SK-N-SH (cell line): ENCODE measurements at regions not wholly inside any gene's neighbourhood (a gene's known extent, or its start where the extent isn't known, plus 50 kb on each side); places are given as distances from the start of the nearest gene placed in this dataset.

Experiments
- CTCF ChIA-PET: fragments of 300-600, 350-600 bp; formaldehyde crosslinking; extraction: SDS; loops from one replicate; lab custom pipeline; 2021; lab: Yijun Ruan, JAX
- POLR2A ChIA-PET: fragments of 350-600 bp; sonication (Branson Sonifier 250); formaldehyde crosslinking; extraction: SDS; loops from one replicate; lab custom pipeline; 2020; ENCODE audit warnings: antibody characterized with exemption, inconsistent platforms; lab: Yijun Ruan, JAX
- DNase-seq: peaks from one replicate; pipeline ENCODE4 v3.0.0; 2012
- H2AFZ ChIP-seq: fragments of 200-600 bp; sonication (generic); 2 replicates; pipeline ENCODE4 v1.8.1; 2016; ENCODE audit warnings: antibody characterized with exemption, mild to moderate bottlenecking, low read depth
- H3F3A ChIP-seq: fragments of 200-600 bp; sonication (generic); replicated peaks from 2 replicates; pipeline ENCODE3; 2016; ENCODE audit warnings: antibody characterized with exemption, mild to moderate bottlenecking; ENCODE audit not compliant: insufficient read depth
- H3K27ac ChIP-seq, 2 experiments: fragments of 200-500 bp in 1 of 2; fragments of 200-600 bp in 1 of 2; sonication (Bioruptor generic) in 1 of 2; sonication (generic), shearing (Covaris generic) in 1 of 2; 2 replicates each; pipeline versions ENCODE4 v1.5.1 to v1.6.1; 2014 to 2016; ENCODE audit warnings: low read depth in 2 of 2, inconsistent platforms in 1 of 2, low read length in 1 of 2, mild to moderate bottlenecking in 1 of 2, mixed read lengths in 1 of 2
- H3K27me3 ChIP-seq: fragments of 200-600 bp; sonication (generic), shearing (Covaris generic); 2 replicates; pipeline ENCODE4 v1.6.1; 2016; ENCODE audit warnings: mixed run types; ENCODE audit not compliant: insufficient read depth
- H3K36me3 ChIP-seq, 2 experiments: fragments of 200-500 bp in 1 of 2; fragments of 200-600 bp in 1 of 2; sonication (Bioruptor generic) in 1 of 2; sonication (generic) in 1 of 2; replicated peaks in 1 of 2; 2 replicates each; pipeline versions ENCODE3 to v1.5.1; 2014 to 2016; ENCODE audit warnings: low read length in 1 of 2, mild to moderate bottlenecking in 1 of 2; ENCODE audit not compliant: insufficient read depth in 2 of 2, control insufficient read depth in 1 of 2
- H3K4me1 ChIP-seq, 2 experiments: fragments of 200-500 bp in 1 of 2; fragments of 200-600 bp in 1 of 2; sonication (Bioruptor generic) in 1 of 2; sonication (generic), shearing (Covaris generic) in 1 of 2; 2 replicates each; pipeline versions ENCODE4 v1.5.1 to v1.6.1; 2014 to 2016; ENCODE audit warnings: low read depth in 1 of 2, low read length in 1 of 2, mixed run types in 1 of 2; ENCODE audit not compliant: insufficient read depth in 2 of 2, control insufficient read depth in 1 of 2
- H3K4me2 ChIP-seq: fragments of 200-600 bp; sonication (generic), shearing (Covaris generic); 2 replicates; pipeline ENCODE4 v1.6.1; 2017; ENCODE audit warnings: mixed run types
- H3K4me3 ChIP-seq, 2 experiments: fragments of 200-500 bp in 1 of 2; fragments of 200-600 bp in 1 of 2; sonication (Bioruptor generic) in 1 of 2; sonication (generic), shearing (Covaris generic) in 1 of 2; 2 replicates each; pipeline versions ENCODE4 v1.5.1 to v1.8.1; 2014 to 2016; ENCODE audit warnings: low read depth in 2 of 2, inconsistent platforms in 1 of 2, low read length in 1 of 2, mild to moderate bottlenecking in 1 of 2, mixed read lengths in 1 of 2, moderate library complexity in 1 of 2
- H3K79me2 ChIP-seq: fragments of 200-600 bp; sonication (generic); 2 replicates; pipeline ENCODE4 v1.8.1; 2017; ENCODE audit warnings: mild to moderate bottlenecking; ENCODE audit not compliant: insufficient read depth
- H3K9ac ChIP-seq: fragments of 200-600 bp; sonication (generic); 2 replicates; pipeline ENCODE4 v1.6.1; 2017; ENCODE audit warnings: mixed run types
- H3K9me2 ChIP-seq: fragments of 200-600 bp; sonication (generic); 2 replicates; pipeline ENCODE4 v1.6.1; 2017; ENCODE audit warnings: mixed run types
- H3K9me3 ChIP-seq: fragments of 200-600 bp; sonication (generic); 2 replicates; pipeline ENCODE4 v1.6.1; 2017; ENCODE audit warnings: mixed run types, mild to moderate bottlenecking, moderate library complexity
- H4K20me1 ChIP-seq: fragments of 200-600 bp; sonication (generic); 2 replicates; pipeline ENCODE4 v1.6.1; 2017; ENCODE audit warnings: mild to moderate bottlenecking, mixed run types; ENCODE audit not compliant: insufficient read depth
- CHD2 ChIP-seq: fragments of 150-350 bp; IDR thresholded peaks from 2 replicates; pipeline ENCODE4 v1.6.1; 2018; ENCODE audit warnings: low read length; ENCODE audit not compliant: partially characterized antibody
- CTCF ChIP-seq: fragments of 200-600 bp; sonication (generic); IDR thresholded peaks from 2 replicates; pipeline ENCODE4 v1.6.1; 2017; ENCODE audit warnings: antibody characterized with exemption, mild to moderate bottlenecking, moderate library complexity
- ELF1 ChIP-seq: IDR thresholded peaks from 2 replicates; pipeline ENCODE4 v1.4.0; 2012
- EP300 ChIP-seq, 2 experiments: IDR thresholded peaks; 2 replicates each; pipeline versions ENCODE4 v1.4.0 to v1.6.1; 2012; ENCODE audit warnings: borderline replicate concordance in 1 of 2, low read depth in 1 of 2, low read length in 1 of 2
- EZH2phosphoT487 ChIP-seq: fragments of 200-600 bp; sonication (generic); IDR thresholded peaks from 2 replicates; pipeline ENCODE4 v1.6.1; 2017; ENCODE audit warnings: low read depth, mixed run types, mild to moderate bottlenecking, antibody characterized with exemption, moderate library complexity, borderline replicate concordance
- FOSL2 ChIP-seq: IDR thresholded peaks from 2 replicates; pipeline ENCODE4 v1.4.0; 2012; ENCODE audit warnings: low read depth, mild to moderate bottlenecking, moderate library complexity, borderline replicate concordance
- FOXJ3 ChIP-seq: sonication (generic); formaldehyde crosslinking; IDR thresholded peaks from 2 replicates; pipeline ENCODE4 v1.5.1; 2020; ENCODE audit warnings: mild to moderate bottlenecking, missing genetic modification reagents
- IRF3 ChIP-seq: fragments of 150-350 bp; IDR thresholded peaks from 2 replicates; pipeline ENCODE4 v1.6.1; 2016; ENCODE audit warnings: mild to moderate bottlenecking, low read depth, low read length
- JUND ChIP-seq: IDR thresholded peaks from 2 replicates; pipeline ENCODE4 v1.4.0; 2012
- MAX ChIP-seq: IDR thresholded peaks from 2 replicates; pipeline ENCODE4 v1.4.0; 2012; ENCODE audit warnings: low read depth
- MXI1 ChIP-seq: IDR thresholded peaks from 2 replicates; pipeline ENCODE4 v1.6.1; 2012; ENCODE audit warnings: mild to moderate bottlenecking, low read depth, low read length, improper control_type of control experiment
- NFIC ChIP-seq: IDR thresholded peaks from 2 replicates; pipeline ENCODE4 v1.4.0; 2012; ENCODE audit warnings: borderline replicate concordance
- RAD21 ChIP-seq: IDR thresholded peaks from 2 replicates; pipeline ENCODE4 v1.6.1; 2012; ENCODE audit warnings: mild to moderate bottlenecking, low read length
- RCOR1 ChIP-seq: fragments of 150-350 bp; IDR thresholded peaks from 2 replicates; pipeline ENCODE4 v1.6.1; 2017; ENCODE audit warnings: antibody characterized with exemption, low read length
- REST ChIP-seq: IDR thresholded peaks from 2 replicates; pipeline ENCODE4 v1.6.1; 2012; ENCODE audit warnings: mild to moderate bottlenecking, low read depth, low read length, moderate library complexity
- RFX5 ChIP-seq: IDR thresholded peaks from 2 replicates; pipeline ENCODE4 v1.6.1; 2012; ENCODE audit warnings: mild to moderate bottlenecking, improper control_type of control experiment, low read length
- RXRA ChIP-seq: IDR thresholded peaks from 2 replicates; pipeline ENCODE4 v1.4.0; 2012; ENCODE audit warnings: low read depth, mild to moderate bottlenecking, borderline replicate concordance
- SIN3A ChIP-seq: IDR thresholded peaks from 2 replicates; pipeline ENCODE4 v1.6.1; 2012; ENCODE audit warnings: low read depth, mild to moderate bottlenecking, low read length, moderate library complexity, borderline replicate concordance
- TCF12 ChIP-seq: IDR thresholded peaks from 2 replicates; pipeline ENCODE4 v1.4.0; 2012
- USF2 ChIP-seq: fragments of 150-350 bp; IDR thresholded peaks from 2 replicates; pipeline ENCODE4 v1.6.1; 2017; ENCODE audit warnings: antibody characterized with exemption, low read length, low read depth, borderline replicate concordance
- YY1 ChIP-seq: IDR thresholded peaks from 2 replicates; pipeline ENCODE4 v1.4.0; 2012; ENCODE audit warnings: low read depth, mild to moderate bottlenecking
- WGBS: methylation state at CpG from one replicate; pipeline ENCODE4 v1.1.6; 2017; ENCODE audit warnings: low lambda C conversion rate; 5-methylcytosine and 5-hydroxymethylcytosine counted together

- TF ChIP-seq REST (no peak), EZH2phosphoT487 (no peak), JUND (no peak), EP300 (IDR thresholded peaks at IDR 0.05; ENCODE audit: borderline replicate concordance in 1 of 2, low read depth in 1 of 2, low read length in 1 of 2) (no peak), RCOR1 (no peak)
- TF ChIP-seq, all 33 proteins: peak for 0
Observed at GRCh38 chr12:60752589-60752988, 1156.8 kb downstream of the SLC16A7 start (continued).

- no peaks in the 10 kb centered on the region for H3K79me2 ChIP-seq
- DNase-seq = no peak
Observed at GRCh38 chr12:60758224-60758623, 1162.4 kb downstream of the SLC16A7 start.

More at GRCh38 chr12:60758224-60758623, 1162.4 kb downstream of the SLC16A7 start:
- Histone ChIP-seq H3K9me3 (peaks cover 5% of the 10 kb centered on the region; the same call in 1 of the 2 replicates), H3K4me1 (no peaks in the 10 kb centered on the region), H4K20me1 (no peaks in the 10 kb centered on the region), H3K4me2 (no peak overlapping the region), H3K27me3 (no peaks in the 10 kb centered on the region), H3F3A (no peaks in the 10 kb centered on the region), H3K36me3 (no peaks in the 10 kb centered on the region), H3K9ac (no peak overlapping the region), H2AFZ (no peak overlapping the region), H3K9me2 (no peaks in the 10 kb centered on the region), H3K4me3 (no peak overlapping the region), H3K27ac (no peak overlapping the region)
- TF ChIP-seq YY1 = no peak
- no peak for TF ChIP-seq SIN3A
- no peak for TF ChIP-seq MXI1
- TF ChIP-seq EP300 (IDR thresholded peaks at IDR 0.05; ENCODE audit: borderline replicate concordance in 1 of 2, low read depth in 1 of 2, low read length in 1 of 2) = no peak
- TF ChIP-seq FOSL2 = no peak
- no peak for TF ChIP-seq FOXJ3 (CRISPR knock-in tag)
- no peak for TF ChIP-seq RXRA
- TF ChIP-seq RAD21 = no peak
- TF ChIP-seq ELF1 = no peak
- no peak for TF ChIP-seq REST
- TF ChIP-seq MAX = no peak
- no peak for TF ChIP-seq CTCF
- no peak for TF ChIP-seq IRF3
- no peak for TF ChIP-seq RFX5
- TF ChIP-seq NFIC = no peak
- no peak for TF ChIP-seq CHD2
- TF ChIP-seq TCF12 = no peak
- no peak for TF ChIP-seq USF2
- TF ChIP-seq JUND = no peak
- no peak for TF ChIP-seq EZH2phosphoT487
- CTCF ChIA-PET = interaction anchor here (1.1 kb wide), 1 partner anchor 10 kb away, joined by 3 read pairs; no protein-coding TSS in a partner anchor
- POLR2A ChIA-PET = no interaction called here
- WGBS = 4% methylated on average over 1 of the region's 1 CpG
